Suprapubic skin (tissue), 4 donors: ENCODE measurements at regions not wholly inside any gene's neighbourhood (a gene's known extent, or its start where the extent isn't known, plus 50 kb on each side); places are given as distances from the start of the nearest gene placed in this dataset.
"Not testable (repeated sequence)": the region's sequence is repeated elsewhere in the genome, so short reads cannot be mapped to it uniquely, and the experiment has no call there.

Experiments
- CTCF ChIP-seq, 2 donors: fragments of 200-600 bp in 1 of 2; fragments of 450-650 bp in 1 of 2; sonication (generic) in 1 of 2; IDR thresholded peaks; one replicate each; pipeline ENCODE4 v1.5.1; 2016 to 2019; ENCODE audit warnings: antibody characterized with exemption in 2 of 2, mild to moderate bottlenecking in 1 of 2, moderate library complexity in 1 of 2
- POLR2A ChIP-seq, 2 donors: fragments of 450-650 bp; IDR thresholded peaks; one replicate each; pipeline ENCODE4 v1.6.1; 2017; ENCODE audit warnings: antibody characterized with exemption in 2 of 2, mild to moderate bottlenecking in 2 of 2, moderate library complexity in 2 of 2
- POLR2AphosphoS5 ChIP-seq, 3 donors: sonication (generic); formaldehyde crosslinking; IDR thresholded peaks; one replicate each; pipeline ENCODE4 v1.6.1; 2017; ENCODE audit warnings: antibody characterized with exemption in 3 of 3

- TF ChIP-seq CTCF, POLR2A, POLR2AphosphoS5 (IDR thresholded peaks at IDR 0.05): not testable (repeated sequence)
These were observed 421.1 kb upstream of the BCHE start for GRCh38 chr3:166258293-166258850.
